ENCODE measurements at regions not wholly inside any gene's neighbourhood (a gene's known extent, or its start where the extent isn't known, plus 50 kb on each side); places are given as distances from the start of the nearest gene placed in this dataset.

DNA sequence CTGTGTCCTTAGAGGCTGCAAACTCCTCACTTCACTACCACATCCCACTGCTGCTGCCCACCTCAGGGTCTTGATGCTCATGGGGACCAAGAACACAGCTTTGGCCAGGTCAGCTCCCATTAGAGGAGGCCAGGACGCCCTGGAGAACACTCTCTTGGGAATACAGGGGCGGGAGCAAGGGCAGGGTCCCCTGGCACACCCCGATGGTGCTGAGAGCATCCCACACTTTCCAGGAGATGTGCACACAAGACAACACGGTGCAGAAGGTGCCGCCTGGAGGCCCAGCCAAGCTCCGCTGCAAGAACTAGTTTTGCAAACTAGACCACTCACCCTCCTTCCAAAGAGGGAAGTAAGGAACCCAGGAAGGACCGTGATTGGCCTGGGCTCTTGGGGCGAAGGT, 304.4 kb upstream of the SALL3 start:
- Histone ChIP-seq H3K36me3 (no peaks in the 10 kb centered on the region), H3K27ac (no peak overlapping the region), H3K4me1 (no peaks in the 10 kb centered on the region), H3K4me3 (no peak overlapping the region), H3K27me3 (replicated peaks in 1 of 7) (peaks cover 0 to 24% (median 0%) of the 10 kb centered on the region in 7 donors), H3K9me3 (no peaks in the 10 kb centered on the region)
- WGBS, 5 donors: 78 to 84% (median 81%) methylated on average over 3 to 8 of the region's 8 CpGs
- no peak for TF ChIP-seq POLR2AphosphoS5 (IDR thresholded peaks at IDR 0.05)
- TF ChIP-seq, protein P1, sequence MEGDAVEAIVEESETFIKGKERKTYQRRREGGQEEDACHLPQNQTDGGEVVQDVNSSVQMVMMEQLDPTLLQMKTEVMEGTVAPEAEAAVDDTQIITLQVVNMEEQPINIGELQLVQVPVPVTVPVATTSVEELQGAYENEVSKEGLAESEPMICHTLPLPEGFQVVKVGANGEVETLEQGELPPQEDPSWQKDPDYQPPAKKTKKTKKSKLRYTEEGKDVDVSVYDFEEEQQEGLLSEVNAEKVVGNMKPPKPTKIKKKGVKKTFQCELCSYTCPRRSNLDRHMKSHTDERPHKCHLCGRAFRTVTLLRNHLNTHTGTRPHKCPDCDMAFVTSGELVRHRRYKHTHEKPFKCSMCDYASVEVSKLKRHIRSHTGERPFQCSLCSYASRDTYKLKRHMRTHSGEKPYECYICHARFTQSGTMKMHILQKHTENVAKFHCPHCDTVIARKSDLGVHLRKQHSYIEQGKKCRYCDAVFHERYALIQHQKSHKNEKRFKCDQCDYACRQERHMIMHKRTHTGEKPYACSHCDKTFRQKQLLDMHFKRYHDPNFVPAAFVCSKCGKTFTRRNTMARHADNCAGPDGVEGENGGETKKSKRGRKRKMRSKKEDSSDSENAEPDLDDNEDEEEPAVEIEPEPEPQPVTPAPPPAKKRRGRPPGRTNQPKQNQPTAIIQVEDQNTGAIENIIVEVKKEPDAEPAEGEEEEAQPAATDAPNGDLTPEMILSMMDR (IDR thresholded peaks at IDR 0.05 in 8 of 11, conservative IDR thresholded peaks at IDR 0.05 in 3 of 11): no peak
- no peak for TF ChIP-seq POLR2A (IDR thresholded peaks at IDR 0.05)
- DNase-seq: peak; percentile 53
- intact Hi-C loops (cut with DNase I; ENCODE audit: low total_unique reads): no loop called here

DNA sequence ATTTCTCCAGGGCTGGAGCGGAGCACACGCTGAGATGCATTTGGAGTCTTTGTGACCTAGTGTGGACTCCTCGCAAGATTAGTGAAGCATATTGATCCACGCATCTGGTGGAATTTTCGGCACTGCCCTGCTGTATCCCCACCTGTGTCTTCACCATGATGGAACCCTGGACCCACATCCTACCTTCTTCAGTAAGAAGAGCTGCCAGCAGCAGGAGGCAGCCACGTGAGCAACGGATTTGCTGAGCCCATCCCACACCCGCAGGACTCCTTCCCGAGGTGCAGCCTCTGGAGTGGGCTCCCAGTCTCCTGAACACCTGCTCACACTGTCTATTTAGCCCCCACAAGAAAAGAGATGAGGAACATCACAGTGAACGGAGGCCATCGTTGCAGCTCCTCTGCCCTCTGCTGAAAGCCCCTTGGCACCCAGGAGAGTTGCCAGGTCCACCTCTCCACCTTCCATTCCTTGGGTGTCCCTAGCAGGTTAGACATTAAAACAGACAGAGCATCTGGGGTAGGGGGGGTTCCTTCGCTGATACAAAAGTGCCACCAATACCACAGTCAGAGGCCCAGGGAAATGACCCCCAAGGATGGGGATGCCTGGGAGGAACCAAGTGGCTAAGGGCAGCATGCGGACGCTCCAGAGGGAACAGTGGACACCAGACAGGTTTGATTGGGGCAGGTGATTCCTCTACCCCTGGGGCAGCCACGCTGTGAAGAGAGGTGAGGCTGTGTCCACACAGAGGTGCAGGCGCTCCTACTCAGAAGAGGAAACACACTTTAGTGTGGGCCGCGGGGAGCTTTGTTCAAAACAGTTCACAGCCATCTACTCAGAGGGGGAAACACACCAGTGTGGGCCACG, 302.8 kb upstream of the SALL3 start:
- H3K9me3 ChIP-seq: no peaks in the 10 kb centered on the region

DNA sequence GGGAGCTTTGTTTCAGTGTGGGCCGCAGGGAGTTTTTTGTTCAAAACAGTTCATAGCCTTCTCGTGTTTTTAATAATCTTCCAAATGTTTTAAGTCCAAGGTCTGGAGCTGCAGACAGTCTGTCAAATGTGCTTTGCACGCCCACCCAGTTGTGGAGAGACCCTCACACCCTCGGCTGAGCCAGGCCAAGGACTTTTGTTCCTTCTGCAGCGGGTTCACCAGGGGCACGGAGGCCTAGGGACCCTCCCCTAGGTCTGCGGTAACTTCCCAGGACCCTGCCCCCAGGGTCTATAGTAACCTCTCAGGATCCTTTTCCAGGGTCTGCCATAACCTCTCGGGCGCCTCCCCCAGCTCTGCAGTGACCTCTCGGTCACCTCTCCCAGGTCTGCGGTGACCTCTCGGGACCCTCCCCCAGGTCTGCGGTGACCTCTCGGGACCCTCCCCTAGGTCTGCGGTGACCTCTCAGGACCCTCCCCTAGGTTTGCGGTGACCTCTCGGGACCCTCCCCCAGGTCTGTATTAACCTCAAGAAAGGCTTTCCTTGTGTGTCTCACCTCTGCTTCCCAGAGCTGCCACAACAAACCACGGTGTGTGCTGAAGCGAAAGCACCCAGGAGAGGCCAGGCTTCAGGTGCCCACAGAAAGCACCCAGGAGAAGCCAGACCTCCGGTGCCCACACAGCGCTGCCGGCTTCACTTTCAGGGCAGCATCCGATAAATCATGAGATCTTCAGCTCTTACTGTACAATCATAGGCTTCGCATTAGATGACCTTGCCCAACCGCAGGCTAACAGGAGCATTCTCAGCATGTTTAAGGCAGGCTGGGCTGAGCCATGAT, 301.9 kb upstream of the SALL3 start:
- Histone ChIP-seq H3K9me3 (no peaks in the 10 kb centered on the region), H3K4me1 (no peaks in the 10 kb centered on the region), H3K27ac (no peak overlapping the region), H3K27me3 (replicated peaks in 1 of 7) (peaks cover 0 to 15% (median 0%) of the 10 kb centered on the region in 7 donors), H3K36me3 (no peaks in the 10 kb centered on the region), H3K4me3 (no peak overlapping the region)
- TF ChIP-seq POLR2AphosphoS5 (IDR thresholded peaks at IDR 0.05) (no peak), POLR2A (IDR thresholded peaks at IDR 0.05) (no peak)
- TF ChIP-seq, protein P1 (IDR thresholded peaks at IDR 0.05 in 8 of 11, conservative IDR thresholded peaks at IDR 0.05 in 3 of 11): no peak
- WGBS, 5 donors: 86 to 90% (median 90%) methylated on average over 24 to 25 of the region's 25 CpGs
- intact Hi-C loops (cut with DNase I; ENCODE audit: low total_unique reads): no loop called here
- peak; percentile 53 for DNase-seq

More for the DNA sequence above, 302.8 kb upstream of the SALL3 start:
- Histone ChIP-seq H3K4me1 (no peaks in the 10 kb centered on the region), H3K27ac (no peak overlapping the region), H3K27me3 (replicated peaks in 1 of 7) (peaks cover 0 to 13% (median 0%) of the 10 kb centered on the region in 7 donors), H3K36me3 (no peaks in the 10 kb centered on the region), H3K4me3 (no peak overlapping the region)
- 85 to 90% (median 89%) methylated on average over 17 to 19 of the region's 19 CpGs for WGBS, 5 donors
- intact Hi-C loops (cut with DNase I; ENCODE audit: low total_unique reads): no loop called here
- TF ChIP-seq, protein P1 (IDR thresholded peaks at IDR 0.05 in 8 of 11, conservative IDR thresholded peaks at IDR 0.05 in 3 of 11): no peak
- TF ChIP-seq POLR2A (IDR thresholded peaks at IDR 0.05) (no peak), POLR2AphosphoS5 (IDR thresholded peaks at IDR 0.05) (no peak)
- DNase-seq: peak; percentile 59

DNA sequence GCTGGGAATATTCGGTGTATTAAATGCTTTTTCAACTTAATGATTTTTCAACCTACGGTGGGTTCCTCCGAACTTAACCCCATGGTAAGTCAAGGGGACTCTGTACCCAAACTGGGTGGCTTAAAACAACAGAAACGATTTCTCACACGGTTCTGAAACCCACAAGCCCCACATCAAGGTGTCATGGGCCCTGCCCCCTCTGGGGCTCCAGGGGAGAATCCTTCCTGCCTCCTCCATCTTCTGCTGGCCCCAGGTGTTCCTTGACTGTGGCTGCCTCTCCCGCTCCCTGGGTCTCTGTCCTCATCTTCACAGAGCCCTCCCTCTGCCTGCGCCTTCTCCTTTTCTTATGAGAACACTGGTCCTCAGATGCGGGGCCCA, 301.3 kb upstream of the SALL3 start:
- Histone ChIP-seq H3K27me3 (replicated peaks in 1 of 7) (peaks cover 0 to 16% (median 0%) of the 10 kb centered on the region in 7 donors), H3K4me1 (no peaks in the 10 kb centered on the region), H3K36me3 (no peaks in the 10 kb centered on the region), H3K9me3 (no peaks in the 10 kb centered on the region), H3K4me3 (no peak overlapping the region), H3K27ac (no peak overlapping the region)
- intact Hi-C loops (cut with DNase I; ENCODE audit: low total_unique reads): no loop called here
- DNase-seq: peak; percentile 32
- TF ChIP-seq, protein P1 (IDR thresholded peaks at IDR 0.05 in 8 of 11, conservative IDR thresholded peaks at IDR 0.05 in 3 of 11): no peak
- TF ChIP-seq POLR2AphosphoS5 (IDR thresholded peaks at IDR 0.05): no peak
- no peak for TF ChIP-seq POLR2A (IDR thresholded peaks at IDR 0.05)
- 65 to 81% (median 68%) methylated on average over 8 of the region's 8 CpGs for WGBS, 5 donors

Measured in spleen (tissue), 11 donors.